ENCODE measurements at regions not wholly inside any gene's neighbourhood (a gene's known extent, or its start where the extent isn't known, plus 50 kb on each side); places are given as distances from the start of the nearest gene placed in this dataset.
"Not testable (repeated sequence)": the region's sequence is repeated elsewhere in the genome, so short reads cannot be mapped to it uniquely, and the experiment has no call there.

DNA sequence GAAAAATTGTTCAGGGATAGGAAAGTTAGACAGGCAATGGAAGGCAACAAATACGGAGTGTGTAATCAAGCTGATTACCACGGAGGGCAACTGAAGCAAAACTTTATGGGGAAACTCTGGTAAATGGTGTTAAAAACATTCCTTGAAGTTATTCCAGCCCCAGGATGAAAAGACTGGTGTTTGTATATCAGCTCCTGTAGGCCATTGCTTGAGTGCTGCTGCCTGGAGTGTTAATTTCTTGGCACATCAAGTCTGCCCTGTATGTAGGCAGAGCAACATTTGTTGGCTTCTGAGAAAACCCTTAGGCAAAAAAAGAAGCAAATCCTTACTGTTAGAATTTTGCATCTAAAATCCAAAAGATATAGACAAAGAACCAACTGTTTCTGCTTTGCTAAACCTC, 686.5 kb upstream of the ACO1 start:
- DNase-seq (ENCODE audit: low read depth), result no peak

GRCh38 chr9:31699836-31700235, 684.6 kb upstream of the ACO1 start:
- DNase-seq (ENCODE audit: low read depth), result no peak

GRCh38 chr9:31700252-31701045, 684.0 kb upstream of the ACO1 start:
- no peak for DNase-seq (ENCODE audit: low read depth)

- no peak for DNase-seq (ENCODE audit: low read depth)
Measured at GRCh38 chr9:31702957-31703356, 681.5 kb upstream of the ACO1 start.

DNA sequence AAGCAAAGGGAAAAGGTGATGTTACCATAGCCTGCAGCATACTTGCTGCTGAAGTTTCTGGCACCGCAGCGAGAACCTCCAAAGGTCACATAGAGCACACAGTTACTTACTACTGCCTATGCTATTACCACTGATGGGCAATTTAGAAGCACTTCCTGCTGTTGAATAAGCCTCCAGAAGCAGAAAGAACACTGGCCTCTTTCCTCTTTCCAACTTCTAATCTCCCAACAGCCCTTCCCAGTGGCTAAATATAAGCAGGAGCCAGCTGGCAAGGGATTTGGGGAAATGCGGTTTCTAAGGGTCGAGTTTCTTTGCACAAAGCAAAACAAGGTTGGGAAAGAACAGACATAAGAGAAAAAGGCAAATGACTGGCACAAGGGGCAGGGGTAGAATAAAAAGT, 669.2 kb upstream of the ACO1 start:
- no peak for DNase-seq (ENCODE audit: low read depth)

- DNase-seq (ENCODE audit: low read depth), result no peak
Measured at GRCh38 chr9:31719262-31719661, 665.2 kb upstream of the ACO1 start.

DNA sequence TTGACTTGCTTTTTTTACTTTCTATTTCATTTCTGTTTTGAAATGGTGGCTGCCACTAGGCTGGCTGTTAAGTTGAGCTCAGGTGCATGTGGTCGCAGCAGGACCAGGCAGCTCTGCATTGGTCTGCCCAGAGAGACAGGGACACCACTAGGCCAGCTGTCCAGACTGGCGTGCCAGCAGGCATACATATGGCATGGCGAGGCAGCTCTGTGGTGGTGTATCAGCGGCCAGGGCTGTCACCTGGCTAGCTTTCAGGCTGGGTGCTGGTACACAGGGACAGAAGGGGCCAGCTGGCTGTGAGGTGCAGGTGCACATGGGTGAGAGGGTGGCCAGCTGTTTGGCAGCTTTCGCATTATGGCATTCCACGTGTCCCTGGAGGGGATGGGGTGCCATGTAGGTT, 654.0 kb upstream of the ACO1 start:
- no peak for DNase-seq (ENCODE audit: low read depth)

GRCh38 chr9:31733166-31733565, 651.3 kb upstream of the ACO1 start:
- no peak for DNase-seq (ENCODE audit: low read depth)

DNA sequence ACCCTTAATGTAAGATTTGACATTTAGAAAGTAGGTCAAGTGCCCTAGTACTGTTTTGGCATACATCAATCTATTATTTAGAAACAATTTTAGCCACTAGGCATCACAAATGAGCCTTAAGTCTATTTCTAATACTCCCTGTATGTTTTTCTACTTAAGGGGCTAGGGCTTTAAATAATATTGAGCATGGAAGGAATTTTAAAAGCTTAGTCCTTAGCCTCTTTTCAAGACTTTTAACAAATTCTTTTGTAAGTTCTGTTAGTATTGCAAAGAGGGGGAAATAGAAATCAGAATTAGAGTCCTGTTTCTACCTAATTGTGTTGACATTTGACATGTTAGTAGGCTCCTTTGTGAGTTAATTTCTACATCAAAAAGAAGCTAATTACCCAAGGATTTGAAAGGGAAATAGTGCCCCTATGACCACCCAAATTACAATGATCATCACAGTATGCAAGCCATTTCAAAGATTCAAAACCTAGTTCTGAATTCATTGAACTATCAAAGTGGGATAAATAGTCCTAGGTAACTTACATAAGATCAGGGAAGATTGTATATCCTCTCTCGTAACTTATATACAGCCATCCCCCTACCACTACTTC, 647.8 kb upstream of the ACO1 start:
- no peak for DNase-seq (ENCODE audit: low read depth)

DNA sequence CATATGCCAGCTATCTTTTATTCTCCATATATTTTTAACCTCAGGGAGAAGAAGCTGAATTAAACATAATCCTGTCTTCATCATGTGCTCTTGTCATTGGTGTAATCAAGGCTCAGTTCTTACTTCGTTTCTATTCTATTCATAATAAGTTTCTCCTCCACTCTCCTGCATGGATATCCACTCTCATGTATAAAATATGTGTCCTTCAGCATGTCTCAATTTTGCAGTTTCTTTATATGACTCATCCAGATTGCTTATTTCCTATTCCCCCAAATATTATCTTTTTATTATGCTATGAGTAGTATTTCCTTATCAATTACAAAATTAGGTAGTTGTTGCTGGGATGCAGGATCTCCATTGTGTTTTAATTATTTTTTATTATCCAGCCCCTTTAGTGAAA, 643.7 kb upstream of the ACO1 start:
- peak; percentile 10 for DNase-seq (ENCODE audit: low read depth)

GRCh38 chr9:31744589-31744988, 639.9 kb upstream of the ACO1 start:
- no peak for DNase-seq (ENCODE audit: low read depth)

DNA sequence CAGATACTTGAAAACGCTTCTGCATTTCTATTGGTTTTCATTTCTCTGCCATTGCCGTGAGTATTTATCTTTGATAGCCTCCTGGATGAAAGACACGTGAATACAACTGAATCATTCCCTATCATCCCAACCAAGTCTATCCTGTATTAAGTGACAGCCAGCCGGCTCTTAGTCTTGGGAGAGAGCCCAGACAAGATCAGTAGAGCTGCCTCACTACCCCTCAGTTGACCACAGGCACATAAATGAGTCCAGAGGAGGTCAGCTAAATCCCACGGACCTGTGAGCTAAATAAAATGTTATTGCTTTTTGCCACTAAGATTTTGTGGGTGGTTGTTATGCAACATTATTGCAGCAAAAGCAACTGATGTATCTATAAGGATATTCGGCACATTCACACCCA, 639.0 kb upstream of the ACO1 start:
- no peak for DNase-seq (ENCODE audit: low read depth)

- no peak for DNase-seq (ENCODE audit: low read depth)
Measured at GRCh38 chr9:31745886-31746285, 638.6 kb upstream of the ACO1 start.

- no peak for DNase-seq (ENCODE audit: low read depth)
Measured at GRCh38 chr9:31753756-31754155, 630.7 kb upstream of the ACO1 start.

GRCh38 chr9:31759703-31760102, 624.7 kb upstream of the ACO1 start:
- DNase-seq (ENCODE audit: low read depth), result no peak

- not testable (repeated sequence) for DNase-seq (ENCODE audit: low read depth)
Measured at GRCh38 chr9:31774021-31774420, 610.4 kb upstream of the ACO1 start.

- DNase-seq (ENCODE audit: low read depth), result no peak
Measured at GRCh38 chr9:31774571-31774970, 609.9 kb upstream of the ACO1 start.

GRCh38 chr9:31776471-31776870, 608.0 kb upstream of the ACO1 start:
- DNase-seq (ENCODE audit: low read depth), result no peak

DNA sequence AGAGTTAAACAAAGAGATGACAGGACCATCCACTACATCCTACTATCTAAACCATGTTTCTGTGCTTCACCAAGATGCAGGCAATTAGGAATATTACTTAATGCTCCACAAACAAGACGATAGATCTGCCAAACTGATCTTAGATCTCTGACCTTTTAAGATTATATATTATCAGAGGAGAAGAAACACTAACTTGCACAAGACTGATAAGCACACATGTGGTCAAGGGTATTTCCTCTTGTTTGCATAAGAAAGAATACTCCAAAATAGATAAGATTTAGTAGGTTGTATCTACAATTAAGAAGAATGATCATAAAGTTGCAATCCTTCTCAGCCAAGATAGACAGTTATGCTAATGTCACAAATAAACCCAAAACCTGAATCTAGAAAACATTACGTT, 601.0 kb upstream of the ACO1 start:
- no peak for DNase-seq (ENCODE audit: low read depth)

- DNase-seq (ENCODE audit: low read depth), result no peak
Measured at GRCh38 chr9:31790720-31791119, 593.7 kb upstream of the ACO1 start.

GRCh38 chr9:31799953-31800609, 584.4 kb upstream of the ACO1 start:
- peak; percentile 23 for DNase-seq (ENCODE audit: low read depth)

- DNase-seq (ENCODE audit: low read depth), result no peak
Measured at GRCh38 chr9:31807574-31808256, 576.7 kb upstream of the ACO1 start.

DNA sequence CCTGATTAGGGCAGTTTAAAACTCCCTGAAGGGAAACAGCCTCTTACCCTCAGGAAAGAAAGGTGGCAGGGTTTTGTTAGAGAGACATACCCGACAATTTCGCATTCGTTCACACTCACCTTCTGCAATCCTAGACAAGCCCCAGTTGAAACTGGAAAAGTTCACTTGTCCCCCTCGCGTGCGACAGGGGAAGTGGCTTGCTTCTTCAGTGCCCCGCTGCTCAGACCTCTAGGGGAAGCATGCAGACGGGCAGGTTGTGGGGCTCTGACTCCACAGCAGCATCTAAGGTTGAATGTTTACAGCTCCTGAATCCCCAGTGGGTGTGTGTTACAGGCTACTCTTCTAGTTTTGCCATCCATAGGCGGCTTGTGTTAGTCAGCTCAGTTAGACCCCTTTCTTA, 575.7 kb upstream of the ACO1 start:
- no peak for DNase-seq (ENCODE audit: low read depth)
